ENCODE measurements at regions not wholly inside any gene's neighbourhood (a gene's known extent, or its start where the extent isn't known, plus 50 kb on each side); places are given as distances from the start of the nearest gene placed in this dataset.

DNA sequence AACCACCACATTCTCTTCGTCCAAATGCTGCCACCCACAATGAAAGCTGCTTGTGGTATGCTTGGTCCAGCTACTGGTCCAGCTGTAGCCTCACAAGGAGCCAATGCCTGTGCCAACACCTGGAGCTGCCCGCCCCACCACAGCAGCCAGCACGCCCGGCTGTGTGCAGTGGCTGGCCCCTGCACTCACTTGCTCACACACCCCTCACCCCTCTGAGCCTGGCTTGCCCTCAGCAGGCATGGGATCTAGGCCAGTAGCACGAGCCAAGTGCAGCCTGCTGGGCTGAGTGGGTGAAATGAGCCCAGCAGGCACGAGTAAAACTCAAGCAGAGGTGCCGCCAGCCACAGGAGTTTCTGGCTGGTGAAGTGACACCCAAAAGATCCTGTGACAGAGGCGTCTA lies 2096.4 kb upstream of the PCDH20 start:
- no peak for ATAC-seq (ENCODE audit: low FRiP score)
- no peak for TF ChIP-seq CTCF (IDR thresholded peaks at IDR 0.05)
- DNase-seq (ENCODE audit: low spot score), result no peak

DNA sequence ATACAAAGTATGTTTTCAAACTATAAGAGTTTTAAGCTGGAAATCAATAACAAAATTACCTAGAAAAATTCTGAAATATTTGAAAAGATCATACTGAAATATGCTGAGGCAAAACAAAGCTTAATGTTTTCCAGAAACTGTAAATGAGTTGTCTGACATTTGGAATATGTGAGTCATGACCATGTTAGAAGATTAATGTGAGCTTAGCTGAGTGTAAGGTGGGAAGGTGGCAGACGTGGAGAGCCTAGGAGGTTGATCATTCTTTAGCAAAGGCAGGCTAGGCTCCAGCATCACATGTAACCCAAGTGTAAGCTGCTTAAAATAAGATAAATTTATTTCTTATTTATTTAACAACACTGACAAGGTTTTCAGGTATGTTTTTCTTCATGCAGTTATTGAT lies 2086.1 kb upstream of the PCDH20 start:
- no peak for TF ChIP-seq CTCF (IDR thresholded peaks at IDR 0.05)
- DNase-seq (ENCODE audit: low spot score) (no peak), ATAC-seq (ENCODE audit: low FRiP score) (no peak)

DNA sequence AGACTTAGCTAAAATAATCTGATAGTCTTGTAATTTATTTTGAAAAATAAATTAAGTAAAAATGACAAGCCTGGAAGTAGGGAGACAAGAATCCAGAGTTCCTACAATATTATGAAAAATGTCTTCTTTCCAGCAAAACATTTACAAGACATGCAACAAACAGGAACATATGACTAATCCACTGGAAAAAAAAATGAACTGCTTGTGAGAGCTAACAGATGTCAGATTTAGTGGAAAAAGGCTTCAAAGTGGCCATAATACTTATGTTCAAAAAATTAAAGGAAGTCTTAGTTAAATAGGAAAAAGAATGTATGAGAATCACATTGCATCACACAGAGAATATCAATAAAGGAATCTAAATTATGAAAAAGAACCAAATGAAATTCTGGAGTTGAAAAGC lies 2082.0 kb upstream of the PCDH20 start:
- TF ChIP-seq CTCF (IDR thresholded peaks at IDR 0.05), result no peak
- DNase-seq (ENCODE audit: low spot score), result no peak
- no peak for ATAC-seq (ENCODE audit: low FRiP score)

- no peak for DNase-seq (ENCODE audit: low spot score)
- TF ChIP-seq CTCF (IDR thresholded peaks at IDR 0.05), result no peak
- no peak for ATAC-seq (ENCODE audit: low FRiP score)
These were observed 2077.0 kb upstream of the PCDH20 start for GRCh38 chr13:63492604-63493003.

GRCh38 chr13:63490149-63490548 lies 2074.5 kb upstream of the PCDH20 start:
- no peak for TF ChIP-seq CTCF (IDR thresholded peaks at IDR 0.05)
- ATAC-seq (ENCODE audit: low FRiP score) (no peak), DNase-seq (ENCODE audit: low spot score) (no peak)

DNA sequence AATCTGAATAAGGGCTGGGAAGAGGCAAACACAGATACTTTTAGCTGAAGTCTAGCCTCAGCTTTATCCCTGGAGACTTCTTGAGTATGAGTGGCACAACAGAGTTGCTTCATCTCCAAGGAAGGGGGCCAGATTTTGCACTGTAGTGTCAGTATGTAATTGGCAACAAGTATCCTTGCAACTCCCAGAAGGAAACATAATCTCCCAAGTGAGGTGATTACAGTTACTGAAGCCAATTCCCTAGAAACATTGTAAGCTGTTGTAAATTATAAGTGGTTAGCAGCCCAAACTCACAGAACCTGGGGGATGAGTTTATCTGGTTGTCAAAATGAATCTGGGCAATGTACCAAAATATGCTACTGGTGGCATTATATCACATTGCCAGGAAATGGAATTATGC lies 2065.7 kb upstream of the PCDH20 start:
- ATAC-seq (ENCODE audit: low FRiP score), result no peak
- DNase-seq (ENCODE audit: low spot score), result no peak
- no peak for TF ChIP-seq CTCF (IDR thresholded peaks at IDR 0.05)

DNA sequence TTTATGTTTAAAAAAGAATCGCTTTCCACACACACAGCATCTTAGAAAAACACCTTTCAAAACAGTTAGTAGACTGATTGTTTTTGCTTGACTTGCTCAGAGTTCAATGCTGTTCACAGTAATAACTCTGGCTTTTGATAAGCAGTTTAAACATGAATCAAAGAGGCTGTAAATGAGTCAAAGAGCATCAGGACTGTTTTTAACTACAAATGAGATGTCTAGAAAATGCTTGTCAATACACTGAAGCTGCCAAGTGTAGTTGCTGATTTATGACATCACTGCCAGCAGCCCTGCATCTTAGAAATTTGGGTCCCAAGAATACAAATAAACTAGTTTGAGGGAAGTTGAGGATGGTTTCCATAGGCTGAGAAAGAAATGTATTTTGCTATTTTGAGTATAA lies 2057.1 kb upstream of the PCDH20 start:
- DNase-seq (ENCODE audit: low spot score) (no peak), ATAC-seq (ENCODE audit: low FRiP score) (no peak)
- TF ChIP-seq CTCF (IDR thresholded peaks at IDR 0.05), result no peak

Data from omental fat pad (tissue), 3 donors.